ENCODE measurements at regions not wholly inside any gene's neighbourhood (a gene's known extent, or its start where the extent isn't known, plus 50 kb on each side); places are given as distances from the start of the nearest gene placed in this dataset.

GRCh38 chr5:163712011-163712410 lies 206.6 kb downstream of the MAT2B start:
- TF ChIP-seq CTCF (IDR thresholded peaks at IDR 0.05), result no peak
- no peak for TF ChIP-seq ZFX (IDR thresholded peaks at IDR 0.05; ENCODE audit: borderline replicate concordance)
